Inflammatory macrophage treated with lipopolysaccharide for 4 hours (primary cell): ENCODE measurements at regions not wholly inside any gene's neighbourhood (a gene's known extent, or its start where the extent isn't known, plus 50 kb on each side); places are given as distances from the start of the nearest gene placed in this dataset.

Source experiments
- DNase-seq: peaks from one replicate; pipeline ENCODE4 v3.0.0-alpha.2; 2020

DNA sequence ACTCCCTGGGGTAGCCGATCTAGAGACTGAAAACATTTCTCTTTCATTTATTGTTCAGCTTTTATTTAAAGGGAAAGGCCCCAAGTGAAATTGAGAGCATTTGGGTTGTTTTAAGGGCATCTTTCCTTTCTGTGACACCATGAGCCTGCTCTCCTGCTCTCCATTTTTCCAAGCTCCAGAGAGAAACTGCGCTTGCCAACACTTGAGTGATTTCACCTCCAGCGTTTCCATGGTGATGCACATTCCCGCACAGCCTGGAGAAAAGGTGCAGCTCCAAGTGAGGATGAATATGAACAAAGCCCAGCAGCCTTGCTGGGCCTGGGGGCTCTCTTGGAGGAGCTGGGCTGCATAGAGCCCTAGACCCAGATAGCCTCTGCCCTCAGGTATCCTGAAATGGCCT lies 159.2 kb upstream of the PPP2R3A start:
- DNase-seq: no peak

DNA sequence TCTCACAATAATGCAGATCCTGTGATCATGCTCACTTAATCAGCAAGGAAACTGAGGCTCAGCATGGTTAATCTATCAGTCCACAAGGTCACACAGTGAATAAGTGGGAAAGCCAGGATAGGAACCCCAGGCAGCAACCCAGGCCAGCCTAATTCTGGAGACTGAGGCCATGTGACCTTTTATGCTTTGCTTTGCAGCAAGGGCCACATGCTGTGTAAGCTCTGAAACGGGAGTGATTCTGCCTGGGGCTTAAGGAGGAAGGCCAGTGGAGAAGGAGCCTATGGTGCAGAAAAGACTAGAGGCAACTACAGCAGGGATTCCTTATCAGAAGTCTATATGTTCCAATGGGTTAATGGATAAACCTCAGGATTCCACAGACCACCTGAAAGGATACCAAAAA lies 157.6 kb upstream of the PPP2R3A start:
- no peak for DNase-seq

DNA sequence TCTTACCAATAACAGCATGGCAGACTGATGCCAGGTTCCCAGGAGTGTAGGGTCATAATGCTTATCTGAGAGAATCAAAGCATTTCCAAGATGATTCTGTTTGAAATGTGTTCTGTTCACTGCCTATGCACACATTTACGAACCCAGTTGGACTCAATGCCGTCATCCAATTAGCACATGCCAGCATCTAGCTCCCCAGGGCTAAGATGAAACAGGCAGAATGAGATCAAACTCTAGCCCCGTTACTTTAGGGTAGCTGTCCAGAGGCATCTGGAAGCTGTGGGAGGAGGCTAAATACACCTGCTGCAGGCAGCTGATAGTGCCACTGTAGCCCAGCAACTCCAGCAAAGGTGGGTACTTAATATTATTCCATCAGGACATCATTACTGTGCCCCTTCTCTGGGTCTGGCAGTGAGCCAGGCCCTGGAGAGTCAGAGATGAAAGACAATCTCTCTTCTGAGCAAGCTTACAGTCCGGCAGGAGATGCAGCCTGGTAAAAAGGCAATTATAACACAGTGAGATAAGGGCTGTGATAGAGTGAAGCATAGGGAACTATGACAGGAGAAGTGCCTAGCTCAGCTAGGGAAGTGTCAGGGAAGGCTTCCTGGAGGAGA lies 156.4 kb upstream of the PPP2R3A start:
- DNase-seq: no peak

DNA sequence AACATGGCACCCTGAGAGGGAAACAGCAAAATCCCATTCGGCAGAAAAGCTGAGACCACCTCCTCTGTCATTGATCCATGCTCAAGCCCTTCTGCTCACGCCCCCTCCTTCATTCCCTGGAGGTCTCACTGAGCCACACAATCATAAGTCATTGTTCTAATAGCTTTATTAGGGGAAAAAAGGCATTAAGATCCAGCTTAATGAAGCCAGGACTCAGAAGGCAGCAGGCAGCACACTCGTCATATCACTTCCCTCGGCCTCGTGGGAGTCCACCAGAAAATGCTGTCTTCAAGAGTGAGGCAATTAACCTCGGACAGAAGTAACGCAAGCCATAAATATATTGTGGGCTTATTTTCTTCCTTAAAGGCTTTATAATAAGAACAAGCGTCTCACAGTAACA lies 153.9 kb upstream of the PPP2R3A start:
- no peak for DNase-seq

DNA sequence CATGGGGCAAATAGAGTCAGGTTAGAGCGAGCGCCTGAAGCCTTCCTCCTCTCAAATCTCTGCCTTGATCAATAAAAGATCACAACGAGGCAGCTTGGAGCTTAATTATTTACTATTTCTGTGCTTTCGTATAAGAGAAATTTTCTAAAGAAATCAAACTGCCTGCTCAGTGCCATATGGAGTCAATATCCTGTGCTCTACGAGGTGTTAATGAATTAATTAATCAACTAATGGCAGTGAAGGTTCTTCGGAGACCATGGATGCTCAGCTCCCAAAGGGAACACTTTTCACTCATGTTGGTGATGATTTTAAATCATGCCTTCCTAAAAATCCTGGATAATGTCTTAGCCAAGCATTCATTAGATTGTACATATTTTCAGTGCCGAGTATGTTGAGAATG lies 153.5 kb upstream of the PPP2R3A start:
- DNase-seq: no peak

DNA sequence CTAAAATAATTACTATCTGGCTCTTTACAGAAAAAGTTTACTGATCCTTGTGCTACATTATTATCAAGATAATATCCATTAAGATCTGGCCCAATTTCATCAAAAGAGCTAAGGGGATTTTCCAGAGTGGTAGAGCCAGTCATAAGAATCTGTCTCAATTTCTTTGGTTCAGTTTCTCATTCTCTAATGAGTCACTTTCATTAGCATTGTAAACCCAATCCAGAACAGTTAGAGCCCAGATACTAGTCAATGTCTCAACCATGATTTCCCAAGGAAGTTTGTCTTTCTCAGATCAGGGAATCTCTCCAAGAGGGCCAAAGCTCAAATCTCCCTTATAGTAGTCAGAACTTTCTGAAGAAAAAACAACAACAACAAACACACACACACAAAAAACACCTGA lies 131.1 kb upstream of the PPP2R3A start:
- DNase-seq: no peak

DNA sequence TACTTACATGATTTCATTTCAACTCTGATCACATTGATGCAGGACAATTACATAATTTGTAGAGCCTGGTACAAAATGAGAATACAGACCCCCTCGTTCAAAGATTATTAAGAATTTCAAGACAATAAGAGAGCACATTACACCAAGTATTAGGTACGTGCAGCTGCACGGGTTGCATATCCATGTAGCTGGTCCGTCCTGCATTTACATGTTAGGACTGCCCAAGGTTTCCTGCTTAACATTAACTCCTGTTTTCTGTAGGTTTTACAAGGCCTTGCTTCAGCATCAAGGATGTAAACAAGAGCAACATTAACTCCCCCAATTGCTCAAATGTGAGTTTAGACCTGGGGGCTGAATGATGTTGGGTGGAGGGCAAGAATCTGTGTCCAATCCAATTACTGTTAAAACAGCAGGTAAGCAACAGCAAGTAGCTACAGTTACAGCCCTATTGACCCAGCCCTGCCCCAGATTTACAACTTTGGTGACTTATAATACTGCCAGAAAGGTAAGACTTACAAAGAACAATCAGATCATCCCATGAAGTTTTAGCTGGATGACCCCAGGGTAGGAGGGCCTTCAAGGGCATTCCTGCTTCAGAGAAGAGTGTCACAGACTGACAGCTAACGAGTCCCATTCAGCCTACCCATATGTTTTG lies 127.4 kb upstream of the PPP2R3A start:
- DNase-seq: no peak

DNA sequence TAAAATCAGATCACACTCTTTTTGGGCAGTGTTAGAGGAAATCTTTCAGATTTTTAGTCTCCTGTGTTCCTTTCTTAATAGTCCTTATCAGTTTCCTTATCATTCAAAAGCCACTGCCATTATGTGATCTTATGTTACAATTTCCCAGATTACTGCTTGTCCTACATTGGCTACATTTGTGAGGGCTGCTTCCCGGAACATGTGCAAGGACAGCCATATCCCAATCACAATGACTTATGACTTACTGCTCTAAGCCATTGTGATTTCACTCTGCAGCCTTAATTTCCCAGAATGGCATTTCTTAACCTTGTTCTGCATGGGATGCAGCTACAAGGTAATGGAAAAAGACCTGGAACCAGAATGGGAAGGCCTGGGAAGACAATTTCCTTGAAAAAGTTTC lies 125.1 kb upstream of the PPP2R3A start:
- no peak for DNase-seq

DNA sequence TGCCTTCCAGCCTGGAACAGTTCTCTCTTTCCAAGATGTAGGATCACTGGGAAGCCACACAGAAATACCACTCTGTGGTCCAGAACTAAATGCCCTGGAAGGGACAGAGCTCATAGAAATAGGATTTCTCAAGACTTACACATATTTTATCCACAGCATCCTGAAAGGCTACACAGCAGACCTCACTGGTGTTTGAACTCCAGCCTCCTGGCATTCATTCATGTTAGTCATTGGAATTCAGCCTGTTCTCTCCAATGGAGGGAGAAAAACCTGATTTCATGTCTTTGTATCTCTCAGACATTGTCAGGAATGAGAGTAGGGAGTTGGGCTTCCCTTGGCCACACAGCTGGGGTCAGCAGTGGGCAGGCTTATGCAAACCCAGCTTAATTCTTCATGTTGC lies 121.1 kb upstream of the PPP2R3A start:
- DNase-seq: no peak

DNA sequence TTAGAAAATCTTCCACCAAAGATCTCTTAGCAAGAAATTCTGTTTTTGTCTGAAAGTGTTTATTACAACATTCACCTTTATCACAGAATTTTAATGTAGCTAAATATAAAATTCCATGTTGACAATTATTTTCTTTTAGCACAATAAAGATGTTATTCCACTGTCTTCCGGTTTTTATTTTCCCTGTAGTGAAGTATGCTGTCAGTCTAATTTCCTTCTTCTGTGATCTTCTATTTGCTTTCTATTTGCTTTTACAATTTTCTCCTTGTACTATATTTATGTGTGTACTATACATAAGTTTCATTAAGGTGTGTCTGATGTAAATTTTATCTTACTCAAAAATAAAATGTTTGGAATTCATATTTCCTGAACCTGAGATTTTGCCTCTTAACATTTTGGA lies 117.5 kb upstream of the PPP2R3A start:
- no peak for DNase-seq

DNA sequence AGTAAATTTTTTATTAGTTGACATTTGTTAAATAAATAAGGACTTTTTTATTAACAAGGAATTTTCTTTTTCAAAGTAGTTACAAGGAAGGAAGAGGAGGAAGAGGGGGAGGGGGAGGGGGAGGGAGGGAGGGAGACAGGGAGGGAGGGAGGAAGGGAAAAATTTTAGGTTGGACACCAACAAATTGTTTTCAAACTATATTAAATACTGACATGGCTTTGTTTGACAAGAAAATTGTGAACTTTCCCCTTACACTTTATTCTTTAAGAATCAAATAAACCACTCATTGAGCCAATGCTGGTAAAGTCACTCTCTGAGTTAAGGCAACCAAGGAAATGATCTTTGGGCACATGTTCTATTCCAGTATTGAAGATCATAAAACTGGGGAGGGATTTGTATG lies 115.7 kb upstream of the PPP2R3A start:
- no peak for DNase-seq

DNA sequence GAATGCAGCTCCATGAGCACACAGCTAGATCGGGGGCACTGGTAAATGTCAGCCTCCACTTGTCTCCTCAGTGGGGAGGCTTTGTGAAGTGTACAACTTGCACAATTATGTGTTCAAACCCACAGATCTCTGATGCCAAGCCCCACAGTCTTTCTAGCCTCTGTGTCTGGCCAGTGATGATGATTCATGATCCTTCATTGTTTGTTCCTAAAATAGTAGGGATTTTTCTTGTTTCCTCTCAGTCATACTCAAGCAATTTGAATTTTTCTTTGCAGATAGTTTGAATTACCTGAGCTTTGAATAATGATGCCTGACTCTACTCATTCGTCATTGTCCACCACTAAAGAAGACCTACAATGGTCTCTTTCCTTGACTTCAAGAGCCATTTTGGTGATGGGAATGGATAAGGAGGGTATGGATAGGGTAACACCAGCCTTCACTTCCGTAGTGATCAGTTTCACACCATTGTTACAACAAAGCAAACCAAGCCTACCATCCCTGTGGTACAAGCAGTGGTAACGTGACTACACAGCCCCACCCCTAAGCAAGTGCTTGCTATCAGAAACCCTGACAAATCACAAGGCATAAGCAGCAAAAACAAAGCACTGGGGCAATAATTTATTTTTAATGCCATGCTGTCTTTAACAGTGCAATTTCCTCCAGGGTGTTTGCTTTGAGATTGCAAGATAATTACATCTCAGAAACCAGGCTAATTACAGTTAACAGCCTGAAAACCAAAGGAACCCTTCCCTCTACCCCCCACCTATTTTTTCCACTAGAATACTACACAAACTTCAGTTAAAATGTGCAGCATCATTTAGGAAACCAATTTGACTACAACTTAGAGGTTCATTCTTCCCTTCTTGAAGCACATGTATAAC lies 114.1 kb upstream of the PPP2R3A start:
- DNase-seq: no peak

DNA sequence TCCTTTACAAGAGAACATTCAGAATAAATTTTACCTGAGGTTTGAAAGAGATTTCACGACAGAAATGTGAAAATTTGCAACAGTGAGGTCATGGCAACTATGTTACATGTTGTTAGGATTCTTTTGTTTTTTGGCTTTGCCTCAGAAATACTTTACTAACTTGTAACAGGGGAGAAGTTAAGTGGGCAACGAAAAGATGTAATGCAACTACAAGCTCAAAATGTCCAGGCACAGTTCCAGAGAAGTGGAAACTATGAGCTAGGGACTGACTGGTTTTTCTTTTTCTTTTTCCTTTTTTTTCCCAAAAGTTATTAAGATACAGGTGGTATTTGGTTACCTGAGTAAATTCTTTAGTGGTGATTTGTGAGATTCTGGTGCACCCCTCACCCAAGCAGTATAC lies 111.5 kb upstream of the PPP2R3A start:
- no peak for DNase-seq

DNA sequence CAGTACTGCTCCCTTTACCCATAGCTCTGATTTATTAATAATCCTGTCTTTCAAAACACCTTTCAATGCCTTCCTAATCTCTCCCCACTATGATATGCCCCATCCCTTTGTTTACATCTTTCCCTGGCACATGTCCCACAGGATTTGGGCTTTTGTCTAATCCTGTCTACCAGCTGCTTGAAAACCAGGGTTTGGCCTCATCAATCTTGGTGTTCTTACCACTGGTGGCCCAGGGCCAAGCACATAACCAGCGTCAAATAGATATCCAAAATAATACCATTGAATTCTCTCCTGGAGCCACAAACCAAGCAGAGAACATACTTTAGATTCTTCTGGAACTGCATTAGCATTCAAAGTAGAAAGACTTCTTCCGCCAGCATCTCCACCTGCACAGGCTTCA lies 104.8 kb upstream of the PPP2R3A start:
- no peak for DNase-seq

DNA sequence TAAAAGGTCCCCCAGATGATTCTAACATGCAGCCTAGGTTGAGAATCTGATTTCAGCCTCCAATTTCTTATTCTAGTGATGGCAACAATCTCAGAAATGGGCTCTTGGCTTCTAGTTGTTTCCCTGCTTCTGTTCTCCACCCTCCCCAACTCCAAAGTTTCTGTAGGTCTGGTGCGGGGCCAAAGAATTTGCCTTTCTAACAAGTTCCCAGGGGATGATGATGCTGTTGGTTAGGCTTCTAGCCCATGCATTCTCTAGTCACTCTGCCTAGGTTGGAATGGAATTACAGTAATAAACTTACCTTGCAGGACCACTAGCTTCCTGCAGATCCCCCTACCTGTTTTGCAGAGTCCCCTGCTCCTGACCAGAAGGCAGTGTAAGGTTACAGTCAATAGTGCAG lies 103.2 kb upstream of the PPP2R3A start:
- no peak for DNase-seq

DNA sequence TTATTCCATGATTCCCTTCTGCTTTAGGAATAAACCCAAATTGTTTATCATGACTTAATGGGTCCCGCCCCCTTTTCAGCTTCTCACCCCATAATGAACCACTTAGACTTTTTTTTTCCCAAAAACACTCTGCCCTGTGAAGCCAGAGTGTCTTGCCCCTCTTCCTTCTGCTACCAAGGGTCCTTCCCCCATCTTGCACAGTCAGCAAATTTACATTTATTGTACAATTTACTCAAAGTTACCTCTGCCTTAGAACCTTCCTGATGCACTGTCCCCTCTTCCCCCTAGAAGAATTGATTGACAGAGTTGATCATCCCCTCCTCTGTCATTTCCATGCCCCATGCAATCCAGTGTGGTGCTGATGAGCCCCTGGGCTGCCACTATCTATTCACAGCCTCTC lies 101.5 kb upstream of the PPP2R3A start:
- DNase-seq: no peak

DNA sequence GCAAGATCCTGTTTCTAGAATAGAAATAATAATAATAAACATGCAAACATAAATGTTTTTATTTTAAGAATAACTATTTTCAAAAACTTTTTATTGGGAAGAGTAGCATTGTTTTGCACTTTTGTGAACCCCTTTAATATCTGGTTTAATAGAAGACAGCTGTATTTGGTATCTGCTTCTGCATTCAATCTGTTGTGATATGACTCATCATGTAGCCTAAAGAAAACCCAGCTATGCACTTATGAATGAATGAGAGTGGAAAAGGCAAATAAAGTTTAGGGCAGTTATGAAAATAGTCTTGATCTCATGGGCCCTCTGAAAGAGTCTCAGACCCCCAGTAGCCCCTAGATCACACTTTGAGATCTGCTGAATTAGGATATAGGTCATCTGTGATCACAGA lies 100.4 kb upstream of the PPP2R3A start:
- no peak for DNase-seq

DNA sequence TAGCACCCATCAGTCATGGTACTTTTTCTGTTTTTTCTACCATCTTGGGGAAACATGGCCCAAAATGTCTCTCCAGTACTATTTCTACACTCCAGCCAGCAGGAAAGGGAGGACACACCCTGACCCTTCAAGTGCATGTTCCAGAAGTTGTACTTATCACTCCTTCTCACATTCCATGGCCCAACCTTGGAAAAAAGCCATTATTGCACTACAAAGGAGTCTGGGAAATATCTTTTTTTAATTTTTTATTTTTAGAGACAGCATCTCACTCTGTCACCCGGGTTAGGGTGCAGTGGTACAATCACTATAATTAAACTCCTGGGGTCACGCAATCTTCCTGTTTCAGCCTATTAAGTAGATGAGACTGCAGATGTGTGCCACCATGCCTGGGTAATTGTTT lies 100.0 kb upstream of the PPP2R3A start:
- no peak for DNase-seq

DNA sequence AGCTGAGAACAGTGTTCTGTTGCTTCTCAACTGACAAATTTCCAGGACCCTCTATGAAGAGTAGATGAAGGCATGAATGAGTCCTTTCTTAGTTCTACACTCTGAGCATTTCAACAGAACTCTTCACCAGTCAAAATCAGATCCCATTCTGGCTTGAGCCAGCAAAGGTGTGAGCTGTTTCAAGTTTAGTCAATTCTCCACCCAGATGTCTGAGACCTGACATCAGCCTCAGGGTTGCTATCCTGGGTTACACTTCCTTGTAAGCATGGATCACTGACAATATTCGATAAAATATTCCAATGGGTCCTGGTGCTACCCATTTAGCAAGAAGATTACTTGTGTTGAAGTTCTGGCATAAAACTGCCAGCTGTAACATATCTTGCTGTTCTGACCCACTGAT lies 97.6 kb upstream of the PPP2R3A start:
- DNase-seq: no peak

DNA sequence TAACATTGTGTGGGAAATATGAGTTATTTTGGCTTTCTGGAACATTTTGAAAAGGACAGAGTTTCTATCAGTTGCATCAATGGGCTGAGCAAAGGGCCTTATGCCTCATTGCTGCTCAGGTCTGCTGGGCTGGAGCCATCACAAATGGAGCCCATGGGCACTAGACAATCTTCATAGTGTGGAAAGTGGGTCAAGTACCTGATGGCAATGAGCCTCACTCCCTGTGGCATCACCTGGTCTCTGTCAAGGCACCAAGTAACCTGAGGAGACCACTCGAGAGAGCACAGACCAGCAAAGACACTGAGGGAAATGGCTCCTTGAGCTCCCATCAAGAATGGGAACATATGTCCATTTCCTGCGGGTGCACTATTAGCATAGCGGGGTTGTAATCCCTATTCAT lies 96.7 kb upstream of the PPP2R3A start:
- DNase-seq: no peak

DNA sequence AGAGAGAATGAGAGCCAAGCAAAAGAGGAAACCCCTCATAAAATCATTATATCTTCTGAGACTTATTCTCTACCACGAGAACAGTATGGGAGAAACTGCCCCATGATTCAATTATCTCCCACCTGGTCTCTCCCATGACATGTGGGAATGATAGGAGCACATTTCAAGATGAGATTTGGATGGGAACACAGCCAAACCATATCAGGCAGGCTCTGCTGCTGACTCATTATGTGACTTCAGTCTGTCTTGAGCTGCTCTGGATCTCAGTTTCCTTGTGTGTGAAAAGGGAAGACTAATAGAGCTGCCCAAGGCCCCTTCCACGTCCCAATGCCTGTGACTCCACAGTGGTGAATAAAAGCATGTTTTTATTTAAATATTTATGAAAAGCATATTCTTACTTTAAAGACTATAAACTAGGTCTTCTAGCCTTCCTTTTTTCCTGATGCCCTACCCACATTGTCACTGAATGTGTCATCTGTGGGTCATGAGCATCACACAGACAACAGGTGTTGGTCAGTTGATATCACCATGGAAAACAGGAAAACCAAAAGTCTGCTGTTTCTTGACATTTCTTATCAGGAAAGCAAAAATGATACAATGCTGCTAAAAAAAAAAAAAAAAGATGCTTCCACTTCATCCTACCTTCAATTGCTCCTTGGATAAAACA lies 96.0 kb upstream of the PPP2R3A start:
- no peak for DNase-seq

DNA sequence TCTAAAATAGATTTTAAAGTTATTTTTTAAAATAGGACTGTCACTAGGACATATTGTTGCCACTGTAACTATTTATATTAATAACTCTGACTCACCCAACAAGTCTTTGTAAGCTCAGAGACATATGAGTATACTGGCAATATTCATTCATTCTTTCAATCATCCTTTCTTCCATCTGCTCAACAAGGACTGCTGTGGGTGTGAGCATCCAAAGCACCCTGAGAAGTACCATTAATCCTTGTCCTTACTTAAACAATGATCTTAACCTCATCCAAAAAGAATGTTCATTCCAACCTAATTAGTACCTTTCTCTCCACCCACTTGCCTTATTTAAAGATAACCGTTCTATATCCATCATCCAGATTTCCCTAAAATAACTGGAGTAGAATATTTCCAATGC lies 94.2 kb upstream of the PPP2R3A start:
- DNase-seq: no peak

DNA sequence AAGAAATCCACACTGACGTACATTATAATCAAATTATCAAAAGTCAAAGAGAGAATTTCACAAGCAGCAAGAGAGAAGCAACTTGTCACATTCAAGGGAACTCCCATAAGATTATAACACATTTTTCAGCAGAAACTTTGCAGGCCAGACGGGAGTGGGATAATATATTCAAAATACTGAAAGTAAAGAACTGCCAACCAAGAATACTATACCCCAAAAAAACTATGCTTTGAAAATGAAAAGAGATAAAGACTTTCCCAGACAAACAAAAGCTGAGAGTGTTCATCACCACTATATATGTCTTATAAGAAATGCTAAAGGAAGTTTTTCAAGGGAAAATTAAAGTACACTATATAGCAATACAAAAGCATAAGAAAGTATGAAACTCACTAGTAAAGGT lies 91.5 kb upstream of the PPP2R3A start:
- no peak for DNase-seq

DNA sequence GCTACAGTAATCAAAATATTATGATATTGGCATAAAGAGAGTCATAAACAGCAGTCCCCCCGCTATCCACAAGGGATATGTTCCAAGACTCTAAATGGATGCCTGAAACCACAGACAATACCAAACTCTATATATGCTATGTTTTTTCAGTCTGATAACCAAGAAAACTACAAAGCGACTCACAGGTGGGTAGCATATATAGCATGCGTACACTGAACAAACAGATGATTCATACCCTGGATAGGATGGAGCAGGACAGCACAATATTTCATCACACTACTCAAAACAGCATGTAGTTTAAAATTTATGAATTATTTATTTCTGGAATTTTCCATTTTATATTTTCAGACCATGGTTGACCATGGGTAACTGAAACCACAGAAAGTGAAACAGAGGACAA lies 87.0 kb upstream of the PPP2R3A start:
- no peak for DNase-seq
